DMS 273 treated with DMSO at 0.1 percent for 48 hours (cell line): ENCODE measurements at regions not wholly inside any gene's neighbourhood (a gene's known extent, or its start where the extent isn't known, plus 50 kb on each side); places are given as distances from the start of the nearest gene placed in this dataset.
"Not testable (repeated sequence)": the region's sequence is repeated elsewhere in the genome, so short reads cannot be mapped to it uniquely, and the experiment has no call there.

Experiments
- DNase-seq: peaks from one replicate; lab custom pipeline; 2025; lab: John Stamatoyannopoulos, UW

DNA sequence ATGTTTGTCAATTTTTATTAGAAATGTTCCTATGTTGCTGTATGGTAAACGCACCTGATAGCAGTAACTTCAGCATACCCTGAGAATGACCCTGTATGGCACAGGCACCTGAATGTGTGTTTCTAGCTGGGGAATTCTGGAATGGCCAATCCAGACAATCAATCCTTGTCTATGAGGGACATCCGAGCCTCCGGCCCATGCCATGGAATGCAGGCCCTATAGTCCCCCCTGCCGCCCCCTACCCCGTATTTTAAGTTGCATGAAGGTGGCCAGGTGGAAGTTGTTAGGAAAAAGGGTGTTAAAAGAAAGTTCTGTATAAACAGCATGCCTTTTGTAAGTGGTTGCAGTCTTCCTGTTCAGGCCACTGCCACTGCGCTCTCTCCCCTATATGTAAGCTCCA, 595.9 kb downstream of the DSC3 start:
- DNase-seq, result no peak

GRCh38 chr18:30444544-30444943, 598.0 kb downstream of the DSC3 start:
- DNase-seq, result no peak

GRCh38 chr18:30440351-30440750, 602.2 kb downstream of the DSC3 start:
- DNase-seq, result no peak

DNA sequence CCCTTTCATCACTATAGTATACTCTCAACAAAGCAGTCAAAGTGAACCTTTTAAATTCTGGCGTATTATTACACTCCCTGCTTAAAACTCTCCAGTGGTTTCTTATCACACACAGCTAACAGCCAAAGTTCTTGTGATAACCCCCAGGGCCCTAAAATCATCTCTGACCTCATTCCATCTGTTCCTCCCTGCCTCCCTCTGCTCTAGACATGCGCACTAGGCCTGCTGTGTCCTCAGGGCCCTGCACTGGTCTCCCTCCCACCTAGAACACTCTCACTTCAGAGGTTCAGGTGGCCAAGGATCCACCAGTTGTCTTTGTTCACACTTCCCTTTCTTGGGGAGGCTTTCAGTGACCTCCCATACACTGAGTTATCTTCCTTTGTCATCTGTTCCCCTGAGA, 603.4 kb downstream of the DSC3 start:
- DNase-seq, result no peak

- no peak for DNase-seq
Measured at GRCh38 chr18:30432349-30432748, 610.2 kb downstream of the DSC3 start.

- DNase-seq, result not testable (repeated sequence)
Measured at GRCh38 chr18:30419399-30419798, 623.1 kb downstream of the DSC3 start.

DNA sequence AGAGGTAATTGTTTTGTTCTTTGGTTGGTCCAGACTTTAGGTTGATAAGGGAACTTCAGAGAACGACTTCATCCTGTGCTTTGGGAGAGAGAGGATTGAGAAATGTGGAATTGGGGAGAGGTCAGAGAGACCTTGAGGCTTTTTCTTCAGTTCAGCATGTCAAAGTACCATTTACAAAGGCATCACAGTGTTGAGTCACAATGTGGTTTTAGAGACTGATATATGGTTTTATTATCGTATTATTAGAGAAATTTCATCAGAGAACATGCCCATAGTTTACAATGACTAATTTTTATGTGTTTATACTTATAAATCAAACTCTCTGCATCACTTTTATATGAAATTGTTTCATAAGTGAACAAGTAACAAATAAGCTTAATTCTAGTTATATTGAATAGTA, 626.6 kb downstream of the DSC3 start:
- no peak for DNase-seq

GRCh38 chr18:30409120-30409519, 633.4 kb downstream of the DSC3 start:
- no peak for DNase-seq

GRCh38 chr18:30406728-30407127, 635.8 kb downstream of the DSC3 start:
- DNase-seq, result no peak

- no peak for DNase-seq
Measured at GRCh38 chr18:30405038-30405437, 637.5 kb downstream of the DSC3 start.

DNA sequence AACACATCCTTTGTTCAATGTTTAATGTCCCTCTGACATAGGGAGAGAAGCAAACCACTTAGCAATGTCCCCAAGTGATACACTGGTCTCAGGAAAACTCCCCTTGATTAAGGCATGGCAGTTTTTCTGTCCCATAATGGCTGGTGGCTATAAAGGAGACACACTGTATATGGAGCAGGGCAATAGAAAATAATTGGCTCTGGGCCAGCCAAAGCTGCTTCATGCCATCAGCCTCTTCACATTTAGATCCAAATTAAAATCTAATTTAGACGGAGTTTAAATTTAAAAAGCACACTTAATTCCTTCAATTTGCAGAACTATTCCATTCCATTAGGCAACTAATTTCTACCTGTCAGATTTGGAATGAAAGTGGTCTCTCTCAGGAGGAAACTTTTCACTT, 638.1 kb downstream of the DSC3 start:
- no peak for DNase-seq

DNA sequence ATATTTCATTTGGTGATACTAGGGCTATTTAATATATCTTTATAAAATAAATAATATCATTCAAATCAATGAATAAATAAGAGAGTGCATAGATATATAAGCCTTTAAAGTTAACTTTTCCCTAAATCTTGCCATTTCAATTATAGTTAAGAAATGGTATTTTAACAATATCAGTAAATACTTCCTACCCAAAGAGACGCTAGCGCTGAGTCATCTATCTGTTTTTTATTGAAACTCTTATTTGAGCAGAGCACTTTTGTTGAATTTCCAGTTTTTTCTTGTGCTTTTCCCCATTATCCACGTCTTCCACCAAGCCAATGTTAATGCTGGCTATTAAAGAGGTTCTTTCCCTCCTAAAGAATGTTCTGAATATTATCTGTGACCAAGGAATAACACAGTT, 639.3 kb downstream of the DSC3 start:
- no peak for DNase-seq

GRCh38 chr18:30387401-30387800, 655.1 kb downstream of the DSC3 start:
- DNase-seq, result no peak

DNA sequence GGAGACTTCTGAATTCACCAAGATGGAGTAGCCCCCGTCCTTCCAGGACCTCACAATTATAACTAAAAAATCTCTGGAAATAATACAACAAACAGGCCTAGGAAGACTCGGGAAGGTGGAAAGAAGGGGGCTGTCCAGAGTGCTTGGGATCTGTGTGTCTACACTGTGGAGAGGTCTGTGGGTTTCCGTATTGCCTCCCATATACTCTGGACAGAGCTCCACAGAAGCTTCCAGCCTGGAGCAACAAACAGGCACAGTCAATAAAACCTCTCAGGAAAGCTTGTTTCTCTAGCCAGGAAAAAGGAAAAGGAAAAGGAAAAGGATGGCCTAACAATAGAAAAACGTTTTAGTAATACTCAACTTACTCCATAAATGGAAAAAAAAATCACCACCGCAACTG, 655.9 kb downstream of the DSC3 start:
- DNase-seq, result no peak

GRCh38 chr18:30385684-30386083, 656.9 kb downstream of the DSC3 start:
- no peak for DNase-seq

DNA sequence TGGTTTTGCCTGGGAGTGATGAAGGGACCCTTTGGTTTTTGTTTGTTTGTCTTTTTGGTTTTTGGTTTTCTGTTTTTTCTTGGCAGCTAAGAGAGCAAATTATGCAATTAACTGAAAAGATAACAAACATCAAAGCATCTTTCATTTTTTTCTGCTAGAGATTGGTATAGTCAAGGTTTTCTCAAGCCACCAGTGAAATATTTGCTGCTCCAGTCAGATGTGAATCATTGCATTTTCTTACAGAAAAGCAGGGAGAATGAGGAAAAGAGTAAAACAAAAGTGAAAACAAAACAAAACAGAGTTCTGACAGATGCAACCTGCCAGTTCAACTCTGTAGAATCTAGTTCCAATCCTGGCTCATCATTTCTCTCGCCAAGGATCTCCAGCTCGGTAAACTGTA, 660.7 kb downstream of the DSC3 start:
- DNase-seq, result no peak

DNA sequence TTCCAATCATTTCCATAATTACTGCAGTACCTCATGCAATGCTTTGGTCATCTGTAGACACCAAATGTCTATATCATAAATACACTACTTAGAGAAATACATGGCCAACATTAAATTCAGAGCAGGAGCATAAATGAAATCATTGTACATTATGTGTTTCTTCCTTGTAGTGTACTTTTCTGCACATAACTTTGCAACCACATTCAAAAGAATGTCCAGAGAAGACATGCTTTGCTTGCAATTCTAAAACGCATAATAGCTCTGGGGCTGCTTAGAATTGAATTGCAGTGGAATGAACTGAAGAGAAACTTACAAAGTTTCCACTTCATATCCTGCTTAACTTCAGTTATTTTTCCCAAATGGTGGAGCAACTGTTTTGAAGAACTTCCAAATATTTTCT, 664.4 kb downstream of the DSC3 start:
- no peak for DNase-seq

DNA sequence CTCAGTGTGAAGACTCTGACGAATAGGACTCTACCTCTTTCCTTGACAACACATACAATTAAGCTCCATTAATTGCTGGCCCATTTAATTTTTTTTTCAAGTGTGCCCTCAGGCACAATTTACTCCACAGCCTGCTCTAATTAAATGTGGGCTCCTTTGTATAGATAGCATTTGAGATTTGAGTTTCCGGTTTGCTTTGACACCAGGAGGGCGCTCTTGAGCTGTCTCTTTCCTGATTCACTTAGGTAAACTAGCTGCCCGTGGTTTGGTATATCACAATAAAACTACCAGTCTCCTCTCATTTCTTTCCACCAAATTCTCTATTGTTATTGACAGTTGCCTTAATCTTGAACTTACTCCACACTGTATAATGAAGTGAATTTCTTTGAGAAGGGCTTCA, 666.0 kb downstream of the DSC3 start:
- no peak for DNase-seq

DNA sequence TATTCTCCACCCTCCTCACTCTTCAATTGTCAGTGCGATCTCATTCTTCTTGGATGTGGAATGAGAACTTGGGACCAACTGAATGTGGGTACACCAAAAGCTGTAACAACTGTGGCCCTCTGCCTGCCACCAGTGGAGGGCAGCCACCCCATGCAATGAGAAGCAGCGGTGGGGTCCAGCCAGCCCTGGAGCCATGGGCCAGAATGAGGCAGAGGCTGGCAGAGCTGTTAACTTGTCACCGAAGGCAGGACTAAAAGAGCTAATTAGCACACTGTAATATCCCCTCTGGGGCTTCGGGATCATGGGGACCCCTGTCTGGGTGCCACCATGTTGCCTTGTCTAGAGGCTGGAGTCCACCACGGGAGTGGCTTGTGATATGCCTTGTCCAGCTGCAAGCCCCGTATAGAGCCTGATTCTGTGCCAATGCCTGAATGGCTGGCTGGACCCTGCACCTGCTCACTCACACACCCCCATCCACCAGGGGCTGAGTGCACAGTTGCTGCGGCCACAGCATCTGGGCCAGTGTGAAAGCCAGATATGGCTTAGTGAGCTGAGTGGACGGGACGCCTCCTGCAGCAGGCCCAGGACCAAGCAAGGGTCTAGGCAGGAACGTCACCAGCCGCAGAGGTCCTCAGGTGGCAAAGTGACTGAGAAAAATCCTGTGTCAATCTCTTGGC, 680.5 kb downstream of the DSC3 start:
- DNase-seq, result no peak

- no peak for DNase-seq
Measured at GRCh38 chr18:30359521-30359920, 683.0 kb downstream of the DSC3 start.

DNA sequence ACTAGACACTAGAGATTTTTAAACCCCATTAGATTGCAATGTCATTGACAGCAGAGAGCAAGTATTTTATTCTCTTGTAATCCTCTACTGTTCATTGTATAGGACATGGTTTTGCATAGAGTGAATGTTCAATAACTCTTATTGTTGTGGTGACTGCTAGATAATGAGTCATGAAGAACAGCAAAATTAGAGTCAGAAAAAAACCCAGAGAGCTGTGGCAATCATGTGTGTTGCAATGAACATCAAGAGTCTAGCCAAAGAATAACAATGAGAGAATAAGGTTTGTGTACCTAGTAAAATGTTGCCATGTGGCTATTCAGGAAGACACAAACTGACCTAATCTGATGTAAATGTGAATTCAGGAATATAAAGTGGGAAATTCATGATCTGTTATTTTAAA, 684.0 kb downstream of the DSC3 start:
- no peak for DNase-seq

DNA sequence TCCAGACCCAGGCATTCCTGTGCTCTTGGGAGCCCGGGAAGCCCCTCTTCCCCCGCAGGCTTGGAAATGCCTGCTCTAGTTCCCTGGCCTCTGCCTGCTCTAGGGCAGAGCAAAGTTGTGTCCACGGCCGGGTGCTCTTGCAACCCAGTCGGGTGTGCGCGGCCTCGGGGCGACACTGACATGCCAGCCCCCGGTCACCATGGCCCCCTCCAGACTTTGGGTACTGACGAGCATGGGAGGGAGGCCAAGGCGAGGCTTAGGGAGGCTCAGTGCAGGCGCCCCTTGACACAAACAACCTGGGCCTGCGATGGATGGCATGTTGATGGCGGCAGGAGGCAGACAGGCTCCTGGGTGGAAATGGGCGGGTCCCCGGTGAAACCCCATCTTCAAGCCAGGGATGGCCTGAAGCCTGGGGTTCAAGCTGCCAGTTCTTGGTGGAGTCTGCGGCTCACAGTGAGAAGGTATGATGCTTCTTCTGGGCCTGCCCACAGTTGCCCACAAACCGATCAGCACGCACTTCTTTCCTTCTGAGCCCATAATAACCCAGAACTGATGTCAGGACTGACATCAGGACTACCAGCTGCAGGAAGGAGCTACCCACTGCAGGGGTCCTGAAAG, 689.9 kb downstream of the DSC3 start:
- DNase-seq, result no peak

- no peak for DNase-seq
Measured at GRCh38 chr18:30350263-30350662, 692.3 kb downstream of the DSC3 start.

DNA sequence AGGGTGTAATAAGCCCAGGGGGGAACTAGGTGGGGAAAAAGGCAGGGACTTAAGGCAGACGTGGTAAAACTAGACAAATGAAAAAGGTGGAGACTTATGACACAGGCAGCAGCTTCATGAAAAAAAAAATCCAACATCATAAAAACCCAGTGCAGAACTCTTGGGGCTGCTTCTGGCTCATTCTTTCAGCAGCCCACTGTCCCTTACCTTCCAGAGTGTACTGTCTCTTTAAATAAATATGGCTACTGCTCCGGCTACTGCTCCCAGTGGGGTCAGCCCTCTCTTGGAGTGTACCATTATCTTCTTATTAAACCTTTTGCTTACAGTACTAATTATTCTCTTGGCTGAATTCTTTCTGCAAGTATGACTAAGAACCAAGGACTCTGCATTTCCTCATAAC, 699.5 kb downstream of the DSC3 start:
- no peak for DNase-seq
